Limb (tissue), 2 donors: ENCODE measurements at regions not wholly inside any gene's neighbourhood (a gene's known extent, or its start where the extent isn't known, plus 50 kb on each side); places are given as distances from the start of the nearest gene placed in this dataset.

Experiments
- DNase-seq, 2 donors: peaks; one replicate each; pipeline ENCODE4 v3.0.0-alpha.2; 2016; ENCODE audit errors: extremely low spot score in 2 of 2

GRCh38 chr14:73782623-73783022 is 68.4 kb upstream of the PNMA1 start:
- no peak for DNase-seq

DNA sequence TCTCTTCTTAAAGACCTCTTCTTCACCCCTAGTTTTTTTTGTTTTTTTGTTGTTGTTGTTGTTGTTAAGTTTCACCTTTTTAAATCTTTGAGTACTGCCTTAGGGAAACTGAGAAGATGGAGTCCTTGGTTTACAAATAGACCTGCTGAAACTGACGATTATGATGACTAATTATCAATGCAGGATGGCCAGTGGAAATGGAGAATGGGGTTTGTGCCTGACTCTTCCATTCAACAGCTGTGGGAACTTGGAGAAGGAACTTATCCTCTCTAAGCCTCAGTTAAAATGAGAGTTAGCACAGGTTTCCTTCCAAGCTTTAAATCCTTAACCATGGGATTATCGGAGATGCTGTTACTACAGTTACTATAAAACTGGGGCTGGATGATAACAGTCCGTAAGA is 66.7 kb upstream of the PNMA1 start:
- no peak for DNase-seq

DNA sequence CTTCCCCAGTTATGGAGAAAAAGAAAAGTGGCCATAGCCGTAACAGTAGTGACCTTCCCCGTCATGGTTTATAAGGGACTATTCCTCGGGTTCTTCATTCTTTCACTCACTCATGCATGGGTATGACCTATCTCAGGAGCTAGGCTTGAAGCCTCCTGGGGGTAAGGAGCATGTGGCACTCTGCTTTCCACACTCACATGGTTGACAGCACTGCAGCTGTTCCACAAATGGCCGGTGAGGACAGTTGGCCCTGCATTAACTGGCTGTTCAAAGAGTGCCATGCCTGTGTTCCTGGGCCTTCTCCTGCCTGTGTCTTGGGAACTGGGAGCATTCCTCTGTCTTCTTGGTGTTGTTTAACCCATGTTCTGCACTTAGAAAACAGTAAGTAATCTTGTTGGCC is 66.2 kb upstream of the PNMA1 start:
- DNase-seq = no peak

DNA sequence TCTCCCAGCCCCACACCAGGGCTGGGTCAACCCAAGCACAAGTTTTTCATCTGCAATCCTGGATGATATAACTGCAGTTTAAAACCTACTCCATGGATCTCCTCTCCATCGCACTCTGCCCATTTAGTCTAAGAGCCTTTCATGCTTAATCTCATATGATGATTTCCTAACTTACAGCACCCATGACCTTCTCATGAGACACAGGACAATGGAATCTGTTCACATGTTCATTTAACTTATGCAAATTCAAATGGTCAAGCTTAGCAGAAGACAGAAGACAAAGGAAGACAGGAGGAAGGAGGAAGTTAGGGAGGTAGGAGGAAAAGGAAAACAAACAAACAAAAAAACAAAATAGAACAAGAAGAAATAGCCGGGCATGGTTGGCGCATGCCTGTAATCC is 64.6 kb upstream of the PNMA1 start:
- DNase-seq = no peak

GRCh38 chr14:73777420-73777819 is 63.2 kb upstream of the PNMA1 start:
- DNase-seq = no peak

DNA sequence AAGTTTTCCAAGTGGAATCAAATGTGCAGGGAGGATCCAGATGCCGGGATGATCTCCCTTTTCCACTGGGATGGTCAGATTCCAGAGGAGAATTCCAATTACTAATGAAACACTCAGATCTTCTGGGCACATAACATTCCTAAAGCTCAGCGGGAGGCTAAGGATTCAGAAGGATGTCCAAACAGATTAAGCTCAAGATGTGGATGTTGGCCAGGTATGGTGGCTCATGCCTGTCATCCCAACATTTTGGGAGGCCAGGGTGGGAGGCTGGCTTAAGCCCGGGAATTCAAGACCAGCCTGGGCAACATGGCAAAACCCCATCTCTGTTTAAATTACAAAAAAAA is 62.0 kb upstream of the PNMA1 start:
- no peak for DNase-seq

DNA sequence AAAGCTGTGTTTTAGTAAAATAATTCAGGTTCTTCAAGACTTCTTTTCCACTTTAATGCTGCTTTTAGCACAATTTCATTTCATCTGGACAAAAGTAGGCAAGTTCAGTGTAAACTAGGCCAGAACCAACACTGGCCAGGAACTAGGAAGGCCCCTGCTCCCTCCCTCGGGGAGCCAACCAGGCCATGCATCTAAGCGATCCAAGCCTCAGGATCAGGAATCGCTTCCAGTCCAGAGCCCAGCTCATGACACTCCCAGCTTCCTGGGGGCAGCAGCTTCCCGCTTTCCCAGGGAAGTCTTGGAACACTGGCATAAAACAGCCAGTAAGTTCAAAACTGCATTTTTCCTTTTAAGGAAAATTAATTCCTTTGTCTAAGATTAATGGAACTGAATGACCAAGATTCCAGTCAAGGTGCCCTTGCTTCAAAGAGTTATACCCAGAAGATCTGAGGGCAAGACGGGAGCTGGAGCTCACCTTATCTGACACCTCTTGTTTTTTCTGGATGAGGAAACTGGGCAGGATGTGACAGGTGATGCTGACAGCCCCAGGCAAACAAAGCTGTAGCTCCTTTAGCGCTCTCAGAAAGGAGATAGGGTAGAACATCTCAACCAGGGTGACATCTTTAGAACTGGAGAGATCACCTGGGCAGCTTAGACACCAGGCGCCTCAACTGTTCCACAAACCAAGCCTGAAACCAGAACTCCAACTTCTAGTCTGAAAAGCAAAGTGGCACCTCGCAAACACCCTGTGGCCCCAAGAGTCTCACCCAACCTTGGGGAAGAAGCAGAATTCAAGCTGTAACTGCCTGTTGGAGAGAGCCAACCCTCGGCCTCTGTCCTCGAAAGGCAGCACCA is 61.4 kb upstream of the PNMA1 start:
- DNase-seq = no peak

DNA sequence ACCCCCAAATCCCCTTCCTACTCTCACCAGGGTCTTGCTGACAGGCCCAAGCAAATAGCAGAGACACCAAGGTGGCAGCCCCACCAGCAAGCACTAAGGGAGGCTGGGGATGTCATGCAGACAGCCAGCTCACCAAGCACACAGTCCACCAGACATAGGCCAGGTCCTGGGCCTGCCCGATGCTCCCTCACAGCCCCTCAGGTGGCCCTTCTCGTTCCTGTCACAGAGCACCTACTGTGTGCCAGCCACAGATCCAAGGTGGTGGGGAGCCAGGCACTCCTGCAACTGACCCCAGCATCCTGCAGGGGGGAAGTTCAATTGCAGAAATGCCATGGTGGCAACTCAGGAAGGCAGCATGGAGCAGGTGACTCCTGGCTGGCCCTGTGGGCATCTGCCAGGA is 60.5 kb upstream of the PNMA1 start:
- DNase-seq = no peak

GRCh38 chr14:73774241-73774570 is 60.0 kb upstream of the PNMA1 start:
- no peak for DNase-seq

DNA sequence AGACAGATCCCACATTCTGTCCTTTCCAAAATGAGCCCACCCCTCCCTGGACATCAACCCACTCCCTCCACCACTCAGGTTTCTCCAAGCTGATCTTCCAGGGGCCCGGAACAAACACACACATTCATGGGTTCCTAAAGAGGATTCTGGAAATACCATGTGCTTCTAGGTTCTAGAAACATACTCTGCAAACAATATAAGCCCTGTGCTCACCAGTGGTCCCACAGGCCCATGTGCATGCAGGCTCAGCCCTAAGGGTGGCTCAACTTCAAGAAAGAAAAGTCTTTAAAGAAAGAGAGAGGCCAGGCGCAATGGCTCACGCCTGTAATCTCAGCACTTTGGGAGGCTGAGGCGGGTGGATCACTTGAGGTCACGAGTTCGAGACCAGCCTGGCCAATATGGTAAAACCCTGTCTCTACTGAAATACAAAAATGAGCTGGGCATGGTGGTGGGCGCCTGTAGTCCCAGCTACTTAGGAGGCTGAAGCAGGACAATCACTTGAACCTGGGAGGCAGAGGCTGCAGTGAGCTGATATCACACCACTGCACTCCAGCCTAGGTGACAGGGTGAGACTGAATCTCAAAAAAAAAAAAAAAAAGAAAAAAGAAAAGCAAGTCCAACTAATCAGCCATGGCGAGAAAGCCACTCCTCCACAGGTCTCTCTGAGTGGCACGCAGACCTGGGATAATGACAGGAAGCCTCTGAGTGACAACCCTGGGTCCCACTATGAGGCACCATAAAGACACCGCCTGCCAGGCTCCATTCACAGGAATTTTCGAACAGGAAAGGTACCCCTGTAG is 59.5 kb upstream of the PNMA1 start:
- DNase-seq = no peak

DNA sequence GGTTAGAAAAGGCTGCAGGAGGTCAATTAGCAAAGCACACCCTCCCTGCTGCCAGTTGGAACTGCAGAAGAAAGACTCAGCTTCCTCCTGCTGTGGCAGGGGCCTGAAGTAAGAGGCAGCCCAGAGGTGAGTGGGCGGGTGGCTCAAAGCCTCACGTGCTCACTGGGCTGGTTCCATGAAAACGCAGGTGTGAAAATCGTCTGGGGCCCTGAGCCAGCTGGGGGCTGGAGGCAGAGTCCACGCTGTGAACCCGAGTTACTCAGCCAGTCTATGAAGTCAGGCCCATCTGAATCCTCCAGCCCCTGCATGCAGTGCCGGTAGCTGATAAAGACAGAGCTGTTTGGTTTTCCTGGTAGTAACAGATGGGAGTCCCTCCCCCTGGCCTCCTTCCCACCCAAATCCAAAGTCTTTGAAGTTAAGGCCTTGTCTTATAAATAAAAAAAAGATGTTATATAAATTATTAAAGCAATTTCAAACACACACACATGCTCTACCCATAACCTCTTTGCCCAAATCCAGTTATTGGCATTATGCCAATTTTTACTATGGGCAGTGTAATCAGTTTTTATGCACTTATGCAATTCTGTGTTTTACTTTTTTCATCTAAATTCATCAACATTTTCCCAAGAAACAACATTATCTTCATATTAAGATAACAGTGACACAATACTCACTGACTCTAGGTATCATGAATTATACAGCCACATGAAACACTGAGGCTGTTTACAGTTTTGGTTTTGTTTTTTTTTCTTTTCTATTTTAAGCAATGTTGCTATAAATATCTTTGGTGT is 57.9 kb upstream of the PNMA1 start:
- DNase-seq = peak in 1 of 2 donors; percentile 75

DNA sequence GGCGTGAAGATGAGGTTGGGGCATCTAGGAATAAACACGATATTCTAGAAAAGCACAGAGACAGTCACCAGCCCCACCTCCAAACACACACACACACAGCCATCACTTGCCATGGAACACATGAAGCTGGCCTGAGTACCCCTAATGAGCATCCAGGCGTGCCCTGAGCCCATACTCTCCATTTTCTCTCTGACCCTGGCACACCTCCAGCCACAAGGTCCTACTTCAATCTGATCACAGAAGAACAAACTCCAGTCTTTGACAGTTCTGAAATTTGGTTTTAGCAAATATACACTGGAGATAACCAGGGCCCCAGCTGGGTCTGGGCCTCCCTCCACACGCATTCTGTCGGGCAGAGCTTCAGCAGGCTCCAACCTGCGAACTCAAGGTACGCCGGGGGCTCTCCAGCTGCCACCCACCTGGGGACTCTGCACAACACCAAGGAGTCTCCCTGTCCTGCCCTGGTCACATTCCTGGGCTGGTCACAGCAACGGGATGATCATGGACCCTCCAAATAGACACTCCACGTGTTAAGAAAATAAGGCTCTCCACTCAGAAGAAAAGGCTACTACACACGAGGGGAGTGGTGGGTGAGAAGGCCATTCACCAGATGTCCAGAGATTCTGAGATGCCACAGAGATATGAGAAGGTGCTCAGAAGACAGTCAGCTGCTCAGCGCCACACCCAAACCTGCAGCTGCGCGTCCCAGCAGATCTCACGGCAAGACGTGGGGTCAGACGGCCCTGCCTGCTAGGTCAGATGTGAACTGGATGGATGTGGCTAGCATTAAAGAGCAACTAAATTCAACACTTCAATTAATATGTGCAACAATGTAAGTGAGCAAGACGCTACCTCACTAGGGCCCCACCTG is 57.0 kb upstream of the PNMA1 start:
- DNase-seq = no peak

- no peak for DNase-seq
Observed at GRCh38 chr14:73768107-73768506, 53.9 kb upstream of the PNMA1 start.

DNA sequence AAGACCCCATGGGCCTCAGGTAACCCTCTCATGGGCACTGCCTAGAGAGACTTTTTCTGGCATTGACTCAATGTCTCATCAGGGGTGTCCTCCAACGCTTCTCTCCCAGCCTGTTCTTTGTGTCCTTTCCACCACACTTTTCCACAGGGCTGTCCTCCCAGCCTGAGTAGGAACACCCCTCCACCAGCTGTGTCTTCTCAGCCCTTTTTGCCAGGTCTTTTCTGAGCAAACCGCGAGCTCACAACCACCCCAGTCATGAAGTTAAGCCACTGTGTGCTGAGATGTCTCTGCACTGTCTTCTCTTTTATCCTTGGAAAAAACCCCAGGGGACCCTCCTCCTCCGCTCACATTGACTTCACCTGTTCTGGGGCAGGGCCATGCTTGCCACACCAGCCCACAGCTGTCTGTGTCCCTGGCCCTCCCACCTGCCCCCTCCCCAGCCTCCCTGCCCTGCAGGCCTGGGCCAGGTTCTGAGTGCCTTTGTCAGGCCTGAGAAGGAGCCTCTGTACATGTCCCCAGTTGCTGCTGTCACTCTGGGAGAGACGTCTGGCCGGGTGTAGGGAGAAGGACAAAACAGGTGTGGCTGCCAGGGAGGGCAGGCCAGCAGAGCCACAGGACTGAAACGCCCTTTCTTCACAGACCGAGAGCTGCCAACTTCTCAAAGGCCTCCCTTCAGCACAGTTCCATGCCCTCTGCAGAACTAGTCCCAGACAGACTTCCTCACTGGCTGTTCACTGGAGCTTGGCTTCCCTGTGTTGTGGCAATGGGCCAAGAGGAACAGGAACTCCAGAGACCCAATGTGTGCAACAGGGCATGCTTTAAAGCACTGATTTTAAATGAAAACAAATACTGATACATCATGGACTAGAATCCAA is 50.5 kb upstream of the PNMA1 start:
- peak in 1 of 2 donors; percentile 72 for DNase-seq
